Gastroesophageal sphincter (tissue), 3 donors: ENCODE measurements at regions not wholly inside any gene's neighbourhood (a gene's known extent, or its start where the extent isn't known, plus 50 kb on each side); places are given as distances from the start of the nearest gene placed in this dataset.

Experiments
- CTCF ChIP-seq, 4 experiments: fragments of 200-600 bp in 2 of 4; fragments of 450-650 bp in 2 of 4; sonication (generic) in 1 of 4; IDR thresholded peaks; one replicate each; pipeline ENCODE4 v1.5.1; 2017 to 2019; ENCODE audit warnings: antibody characterized with exemption in 4 of 4, mild to moderate bottlenecking in 2 of 4, moderate library complexity in 2 of 4
- POLR2A ChIP-seq, 2 donors: fragments of 450-650 bp; IDR thresholded peaks; one replicate each; pipeline ENCODE4 v1.6.1; 2017; ENCODE audit warnings: antibody characterized with exemption in 2 of 2, mild to moderate bottlenecking in 2 of 2, moderate library complexity in 1 of 2

- TF ChIP-seq CTCF (IDR thresholded peaks at IDR 0.05), result no peak
- TF ChIP-seq POLR2A (IDR thresholded peaks at IDR 0.05), result no peak
Measured at GRCh38 chr4:42328978-42329377, 68.3 kb upstream of the SHISA3 start.
